ENCODE measurements at regions not wholly inside any gene's neighbourhood (a gene's known extent, or its start where the extent isn't known, plus 50 kb on each side); places are given as distances from the start of the nearest gene placed in this dataset.

- no peak overlapping the region for H3K4me3 ChIP-seq (ENCODE audit: low read length in 3 of 3)
- DNase-seq (no peak), FAIRE-seq (no peak)
- H3K9ac ChIP-seq (ENCODE audit: low read length in 3 of 3) = no peak overlapping the region
- no peaks in the 10 kb centered on the region for H3K27me3 ChIP-seq (ENCODE audit: control insufficient read depth, insufficient read depth, low read length)
- H3K36me3 ChIP-seq (ENCODE audit: control insufficient read depth in 2 of 3, insufficient read depth in 3 of 3, low read length in 3 of 3) = no peaks in the 10 kb centered on the region
- H3K27ac ChIP-seq (ENCODE audit: low read depth in 2 of 2, low read length in 2 of 2) = no peak overlapping the region
- intact Hi-C loops (cut with DNase I) = no loop called here
- no peaks in the 10 kb centered on the region for H3K4me1 ChIP-seq (ENCODE audit: control insufficient read depth in 2 of 3, insufficient read depth in 2 of 3, low read depth in 1 of 3, low read length in 3 of 3)
- H3K9me3 ChIP-seq (ENCODE audit: control insufficient read depth in 2 of 3, insufficient read depth in 1 of 3, low read length in 3 of 3) = no peaks in the 10 kb centered on the region
- TF ChIP-seq, protein P1, sequence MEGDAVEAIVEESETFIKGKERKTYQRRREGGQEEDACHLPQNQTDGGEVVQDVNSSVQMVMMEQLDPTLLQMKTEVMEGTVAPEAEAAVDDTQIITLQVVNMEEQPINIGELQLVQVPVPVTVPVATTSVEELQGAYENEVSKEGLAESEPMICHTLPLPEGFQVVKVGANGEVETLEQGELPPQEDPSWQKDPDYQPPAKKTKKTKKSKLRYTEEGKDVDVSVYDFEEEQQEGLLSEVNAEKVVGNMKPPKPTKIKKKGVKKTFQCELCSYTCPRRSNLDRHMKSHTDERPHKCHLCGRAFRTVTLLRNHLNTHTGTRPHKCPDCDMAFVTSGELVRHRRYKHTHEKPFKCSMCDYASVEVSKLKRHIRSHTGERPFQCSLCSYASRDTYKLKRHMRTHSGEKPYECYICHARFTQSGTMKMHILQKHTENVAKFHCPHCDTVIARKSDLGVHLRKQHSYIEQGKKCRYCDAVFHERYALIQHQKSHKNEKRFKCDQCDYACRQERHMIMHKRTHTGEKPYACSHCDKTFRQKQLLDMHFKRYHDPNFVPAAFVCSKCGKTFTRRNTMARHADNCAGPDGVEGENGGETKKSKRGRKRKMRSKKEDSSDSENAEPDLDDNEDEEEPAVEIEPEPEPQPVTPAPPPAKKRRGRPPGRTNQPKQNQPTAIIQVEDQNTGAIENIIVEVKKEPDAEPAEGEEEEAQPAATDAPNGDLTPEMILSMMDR (IDR thresholded peaks at IDR 0.05; ENCODE audit: borderline replicate concordance, extremely low read depth, insufficient read depth) = no peak
These were observed 750.1 kb downstream of the COL12A1 start for GRCh38 chr6:74455786-74456185.

- Histone ChIP-seq H3K27me3 (ENCODE audit: control insufficient read depth, insufficient read depth, low read length) (no peaks in the 10 kb centered on the region), H3K36me3 (ENCODE audit: control insufficient read depth in 2 of 3, insufficient read depth in 3 of 3, low read length in 3 of 3) (no peaks in the 10 kb centered on the region), H3K27ac (ENCODE audit: low read depth in 2 of 2, low read length in 2 of 2) (no peak overlapping the region), H3K4me3 (ENCODE audit: low read length in 3 of 3) (no peak overlapping the region), H3K4me1 (ENCODE audit: control insufficient read depth in 2 of 3, insufficient read depth in 2 of 3, low read depth in 1 of 3, low read length in 3 of 3) (no peaks in the 10 kb centered on the region), H3K9me3 (ENCODE audit: control insufficient read depth in 2 of 3, insufficient read depth in 1 of 3, low read length in 3 of 3) (no peaks in the 10 kb centered on the region), H3K9ac (ENCODE audit: low read length in 3 of 3) (no peak overlapping the region)
- intact Hi-C loops (cut with DNase I) = no loop called here
- TF ChIP-seq, protein P1 (IDR thresholded peaks at IDR 0.05; ENCODE audit: borderline replicate concordance, extremely low read depth, insufficient read depth) = no peak
- DNase-seq = no peak
- FAIRE-seq = no peak
These were observed 753.9 kb downstream of the COL12A1 start for GRCh38 chr6:74451953-74452352.

GRCh38 chr6:74448850-74449249 is 752.8 kb downstream of the CD109 start:
- Histone ChIP-seq H3K27me3 (ENCODE audit: control insufficient read depth, insufficient read depth, low read length) (no peaks in the 10 kb centered on the region), H3K9me3 (ENCODE audit: control insufficient read depth in 2 of 3, insufficient read depth in 1 of 3, low read length in 3 of 3) (no peaks in the 10 kb centered on the region), H3K4me1 (ENCODE audit: control insufficient read depth in 2 of 3, insufficient read depth in 2 of 3, low read depth in 1 of 3, low read length in 3 of 3) (no peaks in the 10 kb centered on the region), H3K36me3 (ENCODE audit: control insufficient read depth in 2 of 3, insufficient read depth in 3 of 3, low read length in 3 of 3) (no peaks in the 10 kb centered on the region), H3K9ac (ENCODE audit: low read length in 3 of 3) (no peak overlapping the region), H3K27ac (ENCODE audit: low read depth in 2 of 2, low read length in 2 of 2) (no peak overlapping the region), H3K4me3 (ENCODE audit: low read length in 3 of 3) (no peak overlapping the region)
- DNase-seq (no peak), FAIRE-seq (no peak)
- intact Hi-C loops (cut with DNase I) = no loop called here
- TF ChIP-seq, protein P1 (IDR thresholded peaks at IDR 0.05; ENCODE audit: borderline replicate concordance, extremely low read depth, insufficient read depth) = no peak

DNA sequence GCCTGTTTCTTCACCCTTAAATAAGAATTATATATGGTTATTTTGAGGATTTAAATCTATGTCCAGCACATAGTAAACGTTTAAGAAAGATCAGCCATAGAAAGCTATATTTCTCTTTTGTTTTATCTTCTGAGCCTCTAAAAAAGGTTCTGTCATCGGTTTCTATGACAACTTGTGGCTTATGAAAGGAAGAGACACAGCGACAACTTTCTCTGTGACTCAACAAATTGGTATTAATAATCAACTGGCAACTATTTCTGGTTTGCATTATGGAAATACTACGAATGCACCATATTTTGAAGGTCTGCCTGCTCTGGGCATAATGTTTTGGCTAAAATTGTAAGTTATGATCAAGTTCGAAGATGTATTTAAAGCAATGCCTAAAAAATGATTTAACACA is 751.0 kb downstream of the CD109 start:
- Histone ChIP-seq H3K27ac (ENCODE audit: low read depth in 2 of 2, low read length in 2 of 2) (no peak overlapping the region), H3K4me3 (ENCODE audit: low read length in 3 of 3) (no peak overlapping the region), H3K9me3 (ENCODE audit: control insufficient read depth in 2 of 3, insufficient read depth in 1 of 3, low read length in 3 of 3) (no peaks in the 10 kb centered on the region), H3K9ac (ENCODE audit: low read length in 3 of 3) (no peak overlapping the region), H3K4me1 (ENCODE audit: control insufficient read depth in 2 of 3, insufficient read depth in 2 of 3, low read depth in 1 of 3, low read length in 3 of 3) (no peaks in the 10 kb centered on the region), H3K36me3 (ENCODE audit: control insufficient read depth in 2 of 3, insufficient read depth in 3 of 3, low read length in 3 of 3) (no peaks in the 10 kb centered on the region), H3K27me3 (ENCODE audit: control insufficient read depth, insufficient read depth, low read length) (no peaks in the 10 kb centered on the region)
- FAIRE-seq = no peak
- TF ChIP-seq, protein P1 (IDR thresholded peaks at IDR 0.05; ENCODE audit: borderline replicate concordance, extremely low read depth, insufficient read depth) = no peak
- intact Hi-C loops (cut with DNase I) = no loop called here
- DNase-seq = no peak
